HEK293T (cell line): ENCODE measurements at regions not wholly inside any gene's neighbourhood (a gene's known extent, or its start where the extent isn't known, plus 50 kb on each side); places are given as distances from the start of the nearest gene placed in this dataset.
"Not testable (repeated sequence)": the region's sequence is repeated elsewhere in the genome, so short reads cannot be mapped to it uniquely, and the experiment has no call there.

ENCODE experiments used
- CTCF ChIA-PET: fragments of 350-600 bp; formaldehyde crosslinking; extraction: SDS; loops from one replicate; lab custom pipeline; 2021; ENCODE audit warnings: antibody characterized with exemption, inconsistent platforms; lab: Yijun Ruan, JAX
- POLR2A ChIA-PET: fragments of 350-600 bp; formaldehyde crosslinking; extraction: SDS; loops from one replicate; lab custom pipeline; 2020; ENCODE audit warnings: antibody characterized with exemption, inconsistent platforms; lab: Yijun Ruan, JAX
- DNase-seq: peaks from one replicate; pipeline ENCODE4 v3.0.0; 2012; ENCODE audit warnings: mixed read lengths; ENCODE audit errors: extremely low spot score
- ARNT ChIP-seq: fragments of 450-650 bp; IDR thresholded peaks from 2 replicates; pipeline ENCODE4 v1.6.1; 2017; ENCODE audit warnings: mild to moderate bottlenecking
- BHLHE40 ChIP-seq: fragments of 450-650 bp; IDR thresholded peaks from 2 replicates; pipeline ENCODE4 v1.6.1; 2016; ENCODE audit warnings: mild to moderate bottlenecking, moderate library complexity, borderline replicate concordance
- CTBP1 ChIP-seq: fragments of 450-650 bp; IDR thresholded peaks from 2 replicates; pipeline ENCODE4 v1.6.1; 2016; ENCODE audit warnings: borderline replicate concordance
- ELF4 ChIP-seq: fragments of 450-650 bp; IDR thresholded peaks from 2 replicates; pipeline ENCODE4 v1.6.1; 2017; ENCODE audit warnings: antibody characterized with exemption
- FOXA1 ChIP-seq: fragments of 450-650 bp; IDR thresholded peaks from 2 replicates; pipeline ENCODE4 v1.6.1; 2016; ENCODE audit warnings: mild to moderate bottlenecking
- FOXK2 ChIP-seq: fragments of 450-650 bp; IDR thresholded peaks from 2 replicates; pipeline ENCODE4 v1.6.1; 2016; ENCODE audit warnings: mild to moderate bottlenecking
- FOXM1 ChIP-seq: fragments of 450-650 bp; IDR thresholded peaks from 2 replicates; pipeline ENCODE4 v1.6.1; 2017; ENCODE audit warnings: mild to moderate bottlenecking, borderline replicate concordance
- HDGF ChIP-seq: fragments of 450-650 bp; IDR thresholded peaks from 2 replicates; pipeline ENCODE4 v1.6.1; 2017; ENCODE audit warnings: antibody characterized with exemption, borderline replicate concordance
- L3MBTL2 ChIP-seq: fragments of 450-650 bp; conservative IDR thresholded peaks from 2 replicates; pipeline ENCODE4 v1.6.1; 2016; ENCODE audit warnings: mild to moderate bottlenecking
- LEF1 ChIP-seq: fragments of 450-650 bp; IDR thresholded peaks from 2 replicates; pipeline ENCODE4 v1.6.1; 2017; ENCODE audit warnings: mild to moderate bottlenecking, borderline replicate concordance
- NFRKB ChIP-seq: fragments of 450-650 bp; IDR thresholded peaks from 2 replicates; pipeline ENCODE4 v1.6.1; 2016; ENCODE audit warnings: mild to moderate bottlenecking, moderate library complexity
- SP1 ChIP-seq: fragments of 450-650 bp; IDR thresholded peaks from 2 replicates; pipeline ENCODE4 v1.6.1; 2017
- SUZ12 ChIP-seq: fragments of 450-650 bp; IDR thresholded peaks from 2 replicates; pipeline ENCODE4 v1.6.1; 2016; ENCODE audit warnings: mild to moderate bottlenecking
- TARDBP ChIP-seq: fragments of 450-650 bp; IDR thresholded peaks from 2 replicates; pipeline ENCODE4 v1.6.1; 2016
- ZNF384 ChIP-seq: fragments of 450-650 bp; IDR thresholded peaks from 2 replicates; pipeline ENCODE4 v1.6.1; 2016
- TF ChIP-seq, protein P1 (sequence below): fragments of 450-650 bp; IDR thresholded peaks from 2 replicates; pipeline ENCODE4 v1.6.1; 2016

DNA sequence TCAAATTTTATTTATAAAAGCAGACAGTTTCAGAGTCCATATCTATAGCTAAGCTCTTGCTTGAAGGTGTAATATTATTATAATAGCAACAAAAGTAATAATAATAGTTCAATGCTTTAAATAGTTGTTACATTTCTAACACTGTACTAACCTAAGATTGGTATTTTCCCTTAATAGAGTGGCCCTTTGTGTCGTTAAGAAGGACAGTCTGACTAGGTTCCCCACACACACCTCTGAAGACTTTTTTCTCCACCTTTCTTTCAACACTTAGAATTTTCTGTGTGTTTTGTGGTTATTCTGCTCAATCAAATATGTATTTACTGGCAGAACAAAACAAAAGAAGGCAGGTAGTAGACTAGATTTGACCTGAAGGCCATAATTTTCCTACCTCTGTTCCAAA, 223.2 kb upstream of the ACO1 start:
- ChIA-PET CTCF (no interaction called here), POLR2A (no interaction called here)
- TF ChIP-seq ARNT = no peak
- TF ChIP-seq LEF1 = no peak
- TF ChIP-seq FOXM1 = no peak
- no peak for TF ChIP-seq L3MBTL2
- no peak for TF ChIP-seq NFRKB
- no peak for TF ChIP-seq BHLHE40
- no peak for TF ChIP-seq ZNF384
- no peak for TF ChIP-seq ELF4
- TF ChIP-seq SUZ12 = no peak
- TF ChIP-seq CTBP1 = no peak
- no peak for TF ChIP-seq FOXA1
- TF ChIP-seq FOXK2 = no peak
- TF ChIP-seq, protein P1, sequence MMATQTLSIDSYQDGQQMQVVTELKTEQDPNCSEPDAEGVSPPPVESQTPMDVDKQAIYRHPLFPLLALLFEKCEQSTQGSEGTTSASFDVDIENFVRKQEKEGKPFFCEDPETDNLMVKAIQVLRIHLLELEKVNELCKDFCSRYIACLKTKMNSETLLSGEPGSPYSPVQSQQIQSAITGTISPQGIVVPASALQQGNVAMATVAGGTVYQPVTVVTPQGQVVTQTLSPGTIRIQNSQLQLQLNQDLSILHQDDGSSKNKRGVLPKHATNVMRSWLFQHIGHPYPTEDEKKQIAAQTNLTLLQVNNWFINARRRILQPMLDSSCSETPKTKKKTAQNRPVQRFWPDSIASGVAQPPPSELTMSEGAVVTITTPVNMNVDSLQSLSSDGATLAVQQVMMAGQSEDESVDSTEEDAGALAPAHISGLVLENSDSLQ = no peak
- TF ChIP-seq HDGF = no peak
- no peak for TF ChIP-seq SP1
- no peak for TF ChIP-seq TARDBP
- no peak for DNase-seq

DNA sequence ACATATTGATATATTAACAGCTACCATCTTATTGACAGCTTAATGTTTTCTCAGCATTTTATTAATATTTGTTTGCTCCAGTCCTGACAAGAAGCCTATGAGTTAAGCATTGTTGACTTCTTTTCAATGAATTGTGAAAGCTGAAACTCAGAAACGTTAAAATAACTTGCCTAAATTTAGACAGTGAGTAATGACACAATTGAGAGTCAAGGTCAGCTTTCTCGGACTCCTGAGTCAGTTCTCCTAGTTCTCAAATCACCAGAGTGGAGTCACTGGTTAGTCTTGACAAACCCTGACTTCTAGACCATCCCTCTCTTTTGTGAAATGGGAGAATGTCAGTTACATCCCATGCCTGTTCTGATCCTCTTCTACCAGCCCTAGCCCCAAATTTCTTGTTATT, 222.7 kb upstream of the ACO1 start:
- POLR2A ChIA-PET = no interaction called here
- no peak for DNase-seq
- CTCF ChIA-PET = no interaction called here
- TF ChIP-seq FOXM1 (no peak), CTBP1 (no peak), ELF4 (no peak), LEF1 (no peak), FOXA1 (no peak), HDGF (no peak), TARDBP (no peak), FOXK2 (no peak), NFRKB (no peak), ARNT (no peak), L3MBTL2 (no peak), ZNF384 (no peak)

DNA sequence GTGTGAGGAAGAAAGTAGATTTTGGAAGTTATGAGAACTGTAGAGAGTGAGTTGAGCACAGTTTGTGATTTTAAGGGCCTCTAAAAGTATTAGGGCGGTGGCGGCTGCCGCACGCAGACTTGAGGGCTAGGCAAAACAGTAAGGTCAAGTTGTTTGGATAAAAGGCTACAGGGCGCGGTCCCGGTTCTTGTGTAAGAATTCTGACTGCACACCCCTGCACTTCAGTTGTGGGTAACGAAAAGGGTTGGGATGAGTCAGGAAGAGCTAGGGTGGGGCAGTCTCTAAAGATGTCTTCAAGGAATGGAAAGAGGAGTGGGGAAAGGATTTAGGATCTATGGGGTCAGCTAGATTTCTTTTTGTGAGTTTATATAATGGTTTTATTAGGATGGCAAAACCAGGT, 218.1 kb upstream of the ACO1 start:
- CTCF ChIA-PET, POLR2A ChIA-PET, DNase-seq: not testable (repeated sequence)

DNA sequence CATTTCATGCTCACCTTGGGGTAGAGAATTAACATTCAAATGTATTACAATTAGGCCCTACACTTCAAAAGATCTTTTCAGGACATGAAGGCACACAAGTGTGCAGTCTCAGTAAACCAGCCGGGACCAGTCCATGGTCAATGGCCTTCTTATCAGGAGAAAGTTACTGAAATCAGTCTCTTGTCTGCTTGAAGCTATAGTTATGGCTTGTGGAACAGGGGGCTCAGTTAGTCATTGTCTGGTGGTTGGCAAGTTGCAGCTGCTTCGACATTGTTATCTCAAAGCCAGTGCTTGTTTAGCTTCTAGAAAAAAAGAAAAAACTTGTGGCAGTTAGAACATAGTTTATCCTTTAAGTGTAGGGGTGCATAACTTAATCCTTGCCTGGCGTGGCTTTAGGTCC, 213.1 kb upstream of the ACO1 start:
- ChIA-PET CTCF (no interaction called here), POLR2A (no interaction called here)
- no peak for DNase-seq
- TF ChIP-seq L3MBTL2 (no peak), FOXK2 (no peak), BHLHE40 (no peak), SUZ12 (no peak), ELF4 (no peak), ZNF384 (no peak), LEF1 (no peak), SP1 (no peak), FOXA1 (no peak), CTBP1 (no peak), HDGF (no peak), TARDBP (no peak), NFRKB (no peak)

DNA sequence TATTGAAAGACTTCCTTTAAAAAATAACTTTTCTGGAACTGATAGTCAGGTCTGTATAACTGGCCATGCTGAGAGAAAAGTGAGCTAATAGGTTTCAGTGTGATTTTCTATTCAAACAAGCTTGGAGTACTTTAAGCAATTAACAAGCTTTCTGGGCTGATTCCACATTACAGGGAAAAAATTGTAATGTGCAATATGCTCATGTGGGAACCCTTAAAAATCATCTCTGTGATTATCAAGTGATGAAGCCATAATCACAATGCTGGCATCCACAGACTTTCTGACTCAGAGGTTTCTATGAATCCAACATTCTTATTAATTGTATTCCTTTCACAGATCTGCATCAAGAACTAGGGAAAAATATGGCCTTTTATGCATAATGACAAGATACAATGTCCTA, 212.2 kb upstream of the ACO1 start:
- POLR2A ChIA-PET = no interaction called here
- CTCF ChIA-PET = no interaction called here
- no peak for DNase-seq

DNA sequence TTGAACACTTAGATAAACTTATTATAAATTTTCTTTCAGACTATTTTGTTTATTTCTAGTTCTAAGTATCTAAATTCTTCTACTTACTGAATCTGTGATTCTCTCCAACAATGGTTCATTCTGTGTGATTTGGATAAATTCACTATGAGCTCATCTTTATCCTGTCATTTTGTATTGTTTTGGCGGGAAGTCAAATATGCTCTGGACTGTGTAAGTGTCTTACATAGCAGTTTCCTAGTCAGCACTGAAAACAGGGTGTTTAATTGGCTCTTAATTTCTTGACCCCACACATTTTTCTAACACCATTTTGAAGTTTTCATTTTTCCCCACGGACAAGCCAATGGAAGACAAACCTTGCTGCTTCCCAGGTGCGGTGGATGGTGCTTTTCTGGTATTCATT, 207.0 kb upstream of the ACO1 start:
- ChIA-PET POLR2A (no interaction called here), CTCF (no interaction called here)

More for the DNA sequence above, 212.2 kb upstream of the ACO1 start:
- no peak for TF ChIP-seq SUZ12

DNA sequence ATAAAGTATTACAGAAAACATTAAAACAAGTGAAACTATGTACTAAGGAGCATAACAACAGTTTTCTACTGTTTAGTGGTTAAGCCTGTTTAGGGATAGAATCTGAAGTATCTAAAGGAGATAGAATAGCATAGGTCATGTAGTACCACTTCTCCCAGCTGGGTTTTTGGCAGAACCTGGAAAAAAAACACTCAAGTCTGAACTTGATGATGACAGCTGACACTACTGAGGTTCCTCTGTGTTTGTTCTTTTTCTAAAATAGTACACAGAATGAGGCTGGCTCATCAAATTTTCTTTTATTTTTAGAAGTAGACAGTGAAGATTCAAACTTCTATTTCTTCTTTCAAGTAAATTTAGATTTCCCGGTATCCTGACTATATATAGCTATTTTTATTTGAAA, 203.8 kb upstream of the ACO1 start:
- ChIA-PET CTCF (no interaction called here), POLR2A (no interaction called here)
- TF ChIP-seq L3MBTL2 (no peak), TARDBP (no peak), LEF1 (no peak), BHLHE40 (no peak), ZNF384 (no peak), SP1 (no peak), SUZ12 (no peak), ELF4 (no peak), HDGF (no peak), CTBP1 (no peak), ARNT (no peak)
- TF ChIP-seq, protein P1 = no peak
- no peak for DNase-seq

More for the DNA sequence above, 207.0 kb upstream of the ACO1 start:
- no peak for DNase-seq
- TF ChIP-seq L3MBTL2 = no peak
- no peak for TF ChIP-seq ELF4
- no peak for TF ChIP-seq BHLHE40
- TF ChIP-seq FOXK2 = no peak
- TF ChIP-seq, protein P1 = no peak
- TF ChIP-seq SP1 = no peak
